Stimulated activated naive B cell treated with anti-CD40 and anti-IgM and Interleukin-4, amounts not matched to agents 10 μg/mL and 1 μg/mL and 100 μg/mL, for 72 hours (primary cell): ENCODE measurements at regions not wholly inside any gene's neighbourhood (a gene's known extent, or its start where the extent isn't known, plus 50 kb on each side); places are given as distances from the start of the nearest gene placed in this dataset.
"Not testable (repeated sequence)": the region's sequence is repeated elsewhere in the genome, so short reads cannot be mapped to it uniquely, and the experiment has no call there.

Source experiments
- ATAC-seq, 2 donors: fragments of 150-1000 bp; cut with Tn5 transposase; replicated peaks; 2 replicates each; pipeline ENCODE4 v1.10.0; 2021; ENCODE audit warnings: moderate library complexity in 1 of 2
- DNase-seq: peaks from one replicate; pipeline ENCODE4 v3.0.0; 2021
- H3K27ac Mint-ChIP-seq: one replicate; pipeline ENCODE4 v1.8.0; 2022; ENCODE audit warnings: mild to moderate bottlenecking, mixed read lengths
- H3K27me3 Mint-ChIP-seq, 2 donors: one replicate each; pipeline ENCODE4 v1.8.0; 2022; ENCODE audit warnings: mixed read lengths in 2 of 2
- H3K36me3 Mint-ChIP-seq, 2 donors: one replicate each; pipeline ENCODE4 v1.8.0; 2022; ENCODE audit warnings: mixed read lengths in 2 of 2, mild to moderate bottlenecking in 1 of 2
- H3K4me1 Mint-ChIP-seq, 2 donors: one replicate each; pipeline ENCODE4 v1.8.0; 2022; ENCODE audit warnings: mixed read lengths in 2 of 2, mild to moderate bottlenecking in 1 of 2
- H3K4me3 Mint-ChIP-seq, 2 donors: one replicate each; pipeline ENCODE4 v1.8.0; 2022; ENCODE audit warnings: mild to moderate bottlenecking in 2 of 2, mixed read lengths in 2 of 2, moderate library complexity in 1 of 2
- H3K9me3 Mint-ChIP-seq, 2 donors: one replicate each; pipeline ENCODE4 v1.8.0; 2022; ENCODE audit warnings: mixed read lengths in 2 of 2, mild to moderate bottlenecking in 1 of 2

DNA sequence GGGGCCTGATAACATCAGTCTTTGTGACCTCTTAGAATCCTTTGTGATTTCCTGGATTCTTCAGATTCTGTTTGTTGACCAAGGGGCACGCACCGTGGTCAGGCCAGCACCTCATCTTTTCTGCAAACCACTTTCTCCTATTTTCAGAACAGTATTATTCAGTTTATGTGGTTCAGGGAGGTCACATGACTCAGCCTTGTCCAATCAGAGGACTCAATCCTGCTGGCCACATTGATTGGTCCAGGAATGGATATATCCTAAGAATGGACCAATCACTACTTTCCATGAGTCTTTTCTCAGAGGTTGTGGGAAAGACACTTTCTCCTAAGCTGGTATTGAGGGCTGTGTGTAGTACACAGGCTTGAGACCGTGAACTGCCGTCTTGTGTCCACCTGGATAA lies 123.1 kb upstream of the EEF2KMT start:
- ATAC-seq (no peak), DNase-seq (no peak)
- Mint-ChIP-seq H3K27ac (no peak overlapping the region), H3K4me1 (no peaks in the 10 kb centered on the region), H3K27me3 (peaks cover 6 to 19% of the 10 kb centered on the region in 2 donors), H3K9me3 (peaks cover 0 to 3% of the 10 kb centered on the region in 2 donors), H3K4me3 (no peak overlapping the region), H3K36me3 (no peaks in the 10 kb centered on the region)

DNA sequence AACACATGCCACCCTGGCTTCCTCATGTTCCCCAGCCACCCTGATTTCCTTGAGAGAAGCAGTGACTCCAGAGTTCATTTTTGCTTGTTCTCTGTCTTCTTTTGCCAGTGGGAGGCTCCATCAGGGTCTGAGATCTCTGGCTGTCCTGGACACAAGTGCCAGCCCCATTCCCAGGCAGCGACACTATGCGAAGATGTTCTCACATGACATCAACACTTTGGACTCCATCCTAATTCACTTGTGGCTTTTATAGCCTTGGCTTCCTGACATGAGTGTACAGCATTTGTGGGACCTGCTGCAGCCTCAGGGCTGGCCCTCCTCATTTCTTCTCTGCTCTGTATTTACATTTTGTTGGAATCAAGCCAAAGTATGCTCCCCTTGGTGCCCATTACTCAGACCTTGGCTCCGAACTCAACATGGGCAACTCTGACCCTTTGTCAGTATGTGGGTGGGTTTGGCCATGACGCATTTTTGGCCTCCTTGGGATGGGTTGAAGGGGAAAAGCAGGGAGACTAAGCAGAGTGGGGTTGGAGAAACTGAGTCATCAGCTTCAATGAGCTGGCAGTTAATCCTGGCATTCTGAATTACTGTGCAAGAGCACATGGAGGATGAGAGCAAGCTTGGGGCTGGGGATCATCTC lies 119.0 kb upstream of the EEF2KMT start:
- no peaks in the 10 kb centered on the region for H3K4me1 Mint-ChIP-seq
- H3K27ac Mint-ChIP-seq: no peak overlapping the region
- DNase-seq (no peak), ATAC-seq (no peak)
- H3K4me3 Mint-ChIP-seq: no peak overlapping the region
- H3K36me3 Mint-ChIP-seq: no peaks in the 10 kb centered on the region
- H3K27me3 Mint-ChIP-seq: peaks cover 20 to 36% of the 10 kb centered on the region in 2 donors
- peaks cover 0 to 3% of the 10 kb centered on the region in 2 donors for H3K9me3 Mint-ChIP-seq

GRCh38 chr16:5215901-5216300 lies 118.3 kb upstream of the EEF2KMT start:
- Mint-ChIP-seq H3K27me3 (peaks cover 21 to 36% of the 10 kb centered on the region in 2 donors), H3K4me3 (no peak overlapping the region), H3K9me3 (no peaks in the 10 kb centered on the region), H3K36me3 (no peaks in the 10 kb centered on the region), H3K4me1 (no peaks in the 10 kb centered on the region), H3K27ac (no peak overlapping the region)
- DNase-seq: no peak
- ATAC-seq: no peak

GRCh38 chr16:5214466-5214865 lies 116.9 kb upstream of the EEF2KMT start:
- Mint-ChIP-seq H3K27me3 (peaks cover 21 to 41% of the 10 kb centered on the region in 2 donors), H3K27ac (no peak overlapping the region), H3K36me3 (no peaks in the 10 kb centered on the region), H3K9me3 (no peaks in the 10 kb centered on the region), H3K4me1 (no peaks in the 10 kb centered on the region), H3K4me3 (no peak overlapping the region)
- DNase-seq (no peak), ATAC-seq (no peak)

GRCh38 chr16:5212501-5212900 lies 114.9 kb upstream of the EEF2KMT start:
- H3K27me3 Mint-ChIP-seq: peaks cover 21 to 37% of the 10 kb centered on the region in 2 donors
- not testable (repeated sequence) for H3K4me1 Mint-ChIP-seq, H3K36me3 Mint-ChIP-seq, H3K27ac Mint-ChIP-seq, H3K4me3 Mint-ChIP-seq, DNase-seq, ATAC-seq, H3K9me3 Mint-ChIP-seq

DNA sequence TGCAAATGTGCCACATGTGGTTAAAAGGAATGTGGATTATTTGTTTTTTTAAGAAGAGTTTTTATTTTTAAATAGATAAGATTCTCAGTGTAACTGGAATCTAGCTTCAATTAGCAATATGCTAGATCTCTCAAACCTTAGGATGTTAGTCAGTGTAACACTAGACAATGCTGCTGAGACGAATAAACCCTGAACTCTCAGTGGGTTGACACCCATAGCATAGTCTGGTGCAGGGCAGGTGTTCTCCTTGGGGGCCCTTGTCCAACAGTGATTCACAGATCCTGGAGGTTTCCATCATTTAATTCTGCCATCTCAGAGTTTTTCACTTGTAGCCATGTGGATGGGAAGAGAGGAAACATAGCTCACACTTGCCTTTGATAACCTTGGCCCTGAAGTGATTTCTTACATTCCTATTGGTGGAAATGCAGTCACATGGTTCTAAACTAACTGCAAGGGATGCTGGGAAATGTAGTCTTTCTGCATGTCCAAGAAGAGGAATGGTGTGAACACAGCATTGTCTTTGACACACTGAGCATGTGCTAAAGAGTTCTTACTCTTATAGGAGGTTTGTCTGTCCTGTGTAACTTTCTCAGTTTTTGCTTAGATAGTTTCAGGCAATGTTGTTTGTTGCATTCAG lies 110.4 kb upstream of the EEF2KMT start:
- not testable (repeated sequence) for ATAC-seq, H3K36me3 Mint-ChIP-seq, H3K4me3 Mint-ChIP-seq, DNase-seq, H3K27ac Mint-ChIP-seq, H3K4me1 Mint-ChIP-seq, H3K9me3 Mint-ChIP-seq
- peaks cover 12 to 13% of the 10 kb centered on the region in 2 donors for H3K27me3 Mint-ChIP-seq

- Mint-ChIP-seq H3K4me3 (no peak overlapping the region), H3K36me3 (no peaks in the 10 kb centered on the region), H3K27me3 (peaks cover 7 to 10% of the 10 kb centered on the region in 2 donors), H3K27ac (no peak overlapping the region), H3K9me3 (peaks cover 0 to 6% of the 10 kb centered on the region in 2 donors), H3K4me1 (no peaks in the 10 kb centered on the region)
- DNase-seq (no peak), ATAC-seq (no peak)
These were observed 109.5 kb upstream of the EEF2KMT start for GRCh38 chr16:5207001-5207523.

DNA sequence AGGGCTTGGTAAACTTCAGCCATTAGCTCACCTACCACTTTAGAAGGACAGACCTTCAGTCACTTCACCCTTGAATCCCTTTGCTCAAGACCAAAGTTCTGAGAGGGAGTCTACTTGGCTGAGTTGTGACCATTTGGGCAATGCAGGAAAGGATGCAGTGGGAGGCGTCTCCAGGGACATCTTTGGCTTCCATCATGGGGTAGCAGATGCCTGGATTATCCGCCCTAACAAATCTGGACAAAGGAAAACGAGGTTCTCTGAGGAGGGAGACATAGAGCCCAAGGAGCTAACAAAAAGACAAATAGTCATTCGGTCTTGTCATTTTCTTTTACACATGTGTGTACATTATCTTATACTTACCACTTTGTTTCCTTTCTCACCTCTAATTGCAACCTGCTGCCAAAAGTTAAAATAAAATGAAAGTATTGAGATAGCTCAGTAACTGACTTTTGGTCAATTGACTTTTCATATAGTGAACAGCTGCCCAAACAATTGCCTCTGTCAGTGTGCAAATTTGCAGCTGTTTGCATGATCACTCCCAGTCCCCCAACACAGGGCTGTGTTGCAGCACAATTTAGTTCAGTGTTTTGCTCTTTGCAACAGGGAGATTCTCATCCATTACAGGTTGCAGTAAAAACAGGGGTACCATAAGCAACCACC lies 108.9 kb upstream of the EEF2KMT start:
- Mint-ChIP-seq H3K9me3 (peaks cover 0 to 6% of the 10 kb centered on the region in 2 donors), H3K27ac (no peak overlapping the region), H3K27me3 (peaks cover under 1 to 5% of the 10 kb centered on the region in 2 donors), H3K4me1 (no peaks in the 10 kb centered on the region), H3K4me3 (no peak overlapping the region), H3K36me3 (no peaks in the 10 kb centered on the region)
- DNase-seq (no peak), ATAC-seq (no peak)

DNA sequence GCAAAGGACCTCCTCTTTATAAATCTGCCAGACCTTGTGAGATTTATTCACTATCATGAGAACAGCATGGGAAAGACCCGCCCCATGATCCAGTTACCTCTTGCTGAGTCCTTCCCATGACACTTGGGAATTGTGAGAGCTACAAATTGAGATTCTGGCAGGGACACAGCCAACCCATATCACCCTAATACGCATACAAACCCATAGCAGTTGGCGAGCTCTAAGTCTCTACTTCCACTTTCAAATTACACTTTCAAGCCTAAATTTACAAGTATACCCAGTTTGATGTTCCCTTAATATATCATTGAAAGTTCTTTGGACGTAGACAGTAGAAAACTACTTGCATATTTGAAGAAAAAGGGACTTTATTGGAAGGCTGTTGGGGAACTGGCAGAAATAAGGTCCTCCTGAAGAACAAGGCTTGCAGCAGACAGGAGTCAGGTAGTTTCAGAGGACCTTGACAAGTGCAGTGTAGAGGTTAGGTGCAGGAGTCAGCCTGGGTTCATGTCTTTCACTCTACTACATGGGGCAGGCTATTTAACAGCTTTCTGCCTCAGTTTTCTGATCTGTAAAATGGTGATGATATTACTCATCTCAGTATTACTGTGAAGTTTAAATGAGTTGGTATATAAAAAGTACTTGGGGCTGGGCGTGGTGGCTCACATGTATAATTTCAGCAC lies 107.9 kb upstream of the EEF2KMT start:
- H3K4me1 Mint-ChIP-seq: no peaks in the 10 kb centered on the region
- H3K4me3 Mint-ChIP-seq: no peak overlapping the region
- peaks cover 0 to 6% of the 10 kb centered on the region in 2 donors for H3K9me3 Mint-ChIP-seq
- ATAC-seq (no peak), DNase-seq (no peak)
- no peak overlapping the region for H3K27ac Mint-ChIP-seq
- H3K36me3 Mint-ChIP-seq: no peaks in the 10 kb centered on the region
- peaks cover 0 to 5% of the 10 kb centered on the region in 2 donors for H3K27me3 Mint-ChIP-seq

GRCh38 chr16:5203675-5204074 lies 106.1 kb upstream of the EEF2KMT start:
- H3K36me3 Mint-ChIP-seq, ATAC-seq, DNase-seq, H3K4me3 Mint-ChIP-seq, H3K27me3 Mint-ChIP-seq, H3K9me3 Mint-ChIP-seq, H3K27ac Mint-ChIP-seq, H3K4me1 Mint-ChIP-seq: not testable (repeated sequence)

DNA sequence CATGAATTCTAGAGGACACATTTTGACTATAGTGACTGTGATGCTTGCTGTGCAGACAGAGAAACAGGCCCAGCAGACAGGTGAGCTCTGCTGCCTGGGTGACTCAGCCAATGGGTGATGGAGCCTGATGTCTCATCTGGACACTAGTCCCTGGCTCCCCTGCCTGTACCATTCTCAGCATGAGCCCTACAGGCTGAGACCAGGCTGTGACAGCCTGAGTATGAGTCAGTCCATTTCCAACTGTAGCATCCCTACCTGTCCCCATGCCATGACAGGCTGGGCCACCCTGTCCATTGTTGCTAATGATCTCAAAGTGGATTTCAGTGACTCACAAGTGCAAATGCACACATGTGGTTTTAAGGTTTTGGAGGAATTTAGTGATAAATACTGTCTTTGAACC lies 102.5 kb upstream of the EEF2KMT start:
- Mint-ChIP-seq H3K27ac (no peak overlapping the region), H3K9me3 (peaks cover 0 to 2% of the 10 kb centered on the region in 2 donors), H3K36me3 (no peaks in the 10 kb centered on the region), H3K27me3 (peaks cover 5 to 16% of the 10 kb centered on the region in 2 donors), H3K4me1 (no peaks in the 10 kb centered on the region), H3K4me3 (no peak overlapping the region)
- no peak for ATAC-seq
- no peak for DNase-seq

DNA sequence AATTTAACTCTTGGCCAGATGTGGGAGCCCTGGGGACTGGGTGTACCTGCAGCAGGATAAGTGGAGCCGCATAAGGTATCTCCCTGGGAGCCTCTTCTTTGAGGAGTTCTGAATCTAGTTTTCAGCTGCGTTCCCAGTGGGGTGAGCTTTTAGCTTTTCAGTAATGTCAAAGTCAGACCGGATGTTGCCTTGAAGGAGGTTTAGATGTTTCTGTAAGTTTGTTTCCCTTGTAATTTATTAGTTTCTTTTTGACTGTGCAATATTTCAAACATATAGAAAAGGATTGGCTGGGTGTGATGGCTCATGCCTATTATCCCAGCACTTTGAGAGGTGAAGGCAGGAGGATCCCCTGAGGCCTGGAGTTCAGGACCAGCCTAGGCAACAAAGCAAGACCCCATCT lies 98.6 kb upstream of the EEF2KMT start:
- Mint-ChIP-seq H3K9me3 (no peaks in the 10 kb centered on the region), H3K36me3 (no peaks in the 10 kb centered on the region), H3K27ac (no peak overlapping the region), H3K4me1 (no peaks in the 10 kb centered on the region), H3K4me3 (no peak overlapping the region), H3K27me3 (peaks cover 5 to 16% of the 10 kb centered on the region in 2 donors)
- no peak for ATAC-seq
- no peak for DNase-seq

GRCh38 chr16:5193861-5194260 lies 96.3 kb upstream of the EEF2KMT start:
- H3K36me3 Mint-ChIP-seq: no peaks in the 10 kb centered on the region
- no peak overlapping the region for H3K27ac Mint-ChIP-seq
- no peaks in the 10 kb centered on the region for H3K4me1 Mint-ChIP-seq
- no peak for DNase-seq
- no peak overlapping the region for H3K4me3 Mint-ChIP-seq
- no peaks in the 10 kb centered on the region for H3K9me3 Mint-ChIP-seq
- ATAC-seq: no peak
- H3K27me3 Mint-ChIP-seq: peaks cover 5 to 12% of the 10 kb centered on the region in 2 donors

- H3K9me3 Mint-ChIP-seq: no peaks in the 10 kb centered on the region
- no peak overlapping the region for H3K27ac Mint-ChIP-seq
- H3K27me3 Mint-ChIP-seq: no peaks in the 10 kb centered on the region
- no peaks in the 10 kb centered on the region for H3K4me1 Mint-ChIP-seq
- H3K36me3 Mint-ChIP-seq: no peaks in the 10 kb centered on the region
- no peak for ATAC-seq
- no peak for DNase-seq
- H3K4me3 Mint-ChIP-seq: no peak overlapping the region
These were observed 91.4 kb upstream of the EEF2KMT start for GRCh38 chr16:5188989-5189352.
